NCI-H748 (cell line): ENCODE measurements at regions not wholly inside any gene's neighbourhood (a gene's known extent, or its start where the extent isn't known, plus 50 kb on each side); places are given as distances from the start of the nearest gene placed in this dataset.
A peak's percentile ranks its signal among the peaks of the same experiment; 100 is the strongest.

Source experiments
- DNase-seq: peaks from one replicate; lab custom pipeline; 2025; ENCODE audit not compliant: unreplicated experiment; lab: John Stamatoyannopoulos, UW

DNA sequence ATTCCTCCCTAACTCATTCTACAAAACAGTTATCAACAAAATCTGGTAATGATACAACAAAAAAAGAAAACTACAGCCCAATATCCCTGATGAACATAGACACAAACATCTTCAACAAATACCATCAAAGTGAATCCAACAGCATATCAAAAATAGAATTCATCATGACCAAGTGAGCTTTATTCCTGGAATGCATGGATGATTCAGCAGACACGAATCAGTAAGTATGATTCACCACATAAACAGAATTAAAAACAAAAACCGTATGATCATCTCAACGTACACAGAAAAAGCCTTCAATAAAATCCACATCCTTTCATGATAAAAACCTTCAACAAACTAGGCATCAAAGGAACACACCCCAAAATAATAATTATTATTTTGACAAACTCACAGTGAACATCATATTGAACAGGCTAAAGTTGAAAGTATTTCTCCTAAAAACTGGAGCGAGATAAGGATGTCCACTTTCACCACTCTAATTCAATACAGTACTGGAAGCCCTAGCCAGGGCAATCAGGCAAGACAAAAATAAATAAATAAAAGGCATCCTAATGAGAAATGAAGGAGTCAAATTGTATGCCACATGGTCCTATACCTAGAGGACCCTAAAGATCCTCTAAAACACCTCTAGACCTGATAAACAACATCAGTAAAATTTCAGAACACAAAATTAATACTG is 305.1 kb upstream of the RGMB start:
- DNase-seq, result no peak

DNA sequence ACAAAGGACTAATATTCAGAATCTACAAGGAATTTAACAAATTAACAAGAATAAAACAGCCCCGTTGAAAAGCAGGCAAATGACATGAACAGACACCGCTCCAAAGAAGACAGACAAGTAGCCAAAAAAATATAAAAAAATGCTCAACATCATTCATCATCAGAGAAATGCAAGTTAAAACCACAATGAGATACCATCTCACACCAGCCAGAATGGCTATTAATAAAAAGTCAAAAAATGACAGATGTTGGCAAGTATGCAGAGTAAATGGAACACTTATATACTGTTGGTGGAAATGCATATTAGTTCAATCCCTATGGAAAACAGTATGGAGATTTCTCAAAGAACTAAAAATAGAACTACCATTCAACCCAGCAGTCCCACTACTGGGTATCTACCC is 302.7 kb upstream of the RGMB start:
- DNase-seq, result no peak

DNA sequence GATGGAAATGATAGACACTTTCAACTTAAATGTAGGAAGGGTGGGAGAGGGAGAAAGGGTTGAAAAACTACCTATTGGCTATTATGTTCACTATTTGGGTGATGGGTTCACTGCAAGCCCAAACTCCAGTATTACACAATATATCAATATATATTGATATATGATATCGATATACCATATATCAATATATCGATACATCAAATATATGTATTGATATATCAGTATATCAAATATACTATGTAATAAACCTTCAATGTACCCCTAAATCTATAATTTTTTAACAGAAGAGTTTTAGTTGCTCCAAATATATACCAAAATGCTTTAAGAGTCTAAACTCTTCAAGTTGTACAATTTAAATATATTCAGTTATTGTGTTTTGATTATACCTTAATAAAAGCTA is 302.0 kb upstream of the RGMB start:
- no peak for DNase-seq

DNA sequence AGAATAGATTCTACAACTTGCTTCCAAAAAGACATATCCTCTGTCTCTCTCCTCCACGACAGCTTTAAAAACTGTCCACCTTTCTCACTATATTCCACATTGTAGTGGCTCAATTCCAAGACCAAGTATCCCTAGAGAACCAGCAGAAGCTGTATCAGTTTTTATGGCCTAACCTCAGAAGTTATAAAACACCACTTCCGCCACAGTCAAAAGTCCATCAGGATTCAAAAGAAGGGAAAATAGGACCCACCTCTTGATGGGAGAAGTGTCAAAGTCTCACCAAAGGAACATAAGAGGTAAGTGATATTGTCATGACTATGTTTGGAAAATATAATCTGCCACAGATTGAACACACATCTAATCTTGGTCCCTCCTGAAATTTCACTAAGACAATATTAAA is 299.2 kb upstream of the RGMB start:
- DNase-seq, result no peak

DNA sequence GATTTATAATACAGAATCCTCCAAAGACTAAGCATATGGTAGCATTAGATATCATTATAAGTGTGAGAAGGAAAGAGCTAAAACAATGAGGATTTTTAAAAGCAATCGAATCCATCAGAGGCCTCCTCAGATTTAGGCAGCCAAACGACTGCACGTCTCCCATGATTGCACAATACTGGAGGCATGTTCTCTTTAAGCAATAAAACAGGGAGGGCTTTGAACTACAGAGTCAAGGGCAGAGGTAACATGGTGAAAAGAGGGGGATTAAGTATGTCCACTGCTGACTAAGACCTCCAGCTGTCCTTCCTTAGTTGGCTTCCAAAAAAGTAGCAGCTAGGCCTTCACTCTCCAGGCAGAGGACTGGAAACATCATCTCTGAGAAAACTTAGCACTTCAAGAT is 298.7 kb upstream of the RGMB start:
- no peak for DNase-seq

DNA sequence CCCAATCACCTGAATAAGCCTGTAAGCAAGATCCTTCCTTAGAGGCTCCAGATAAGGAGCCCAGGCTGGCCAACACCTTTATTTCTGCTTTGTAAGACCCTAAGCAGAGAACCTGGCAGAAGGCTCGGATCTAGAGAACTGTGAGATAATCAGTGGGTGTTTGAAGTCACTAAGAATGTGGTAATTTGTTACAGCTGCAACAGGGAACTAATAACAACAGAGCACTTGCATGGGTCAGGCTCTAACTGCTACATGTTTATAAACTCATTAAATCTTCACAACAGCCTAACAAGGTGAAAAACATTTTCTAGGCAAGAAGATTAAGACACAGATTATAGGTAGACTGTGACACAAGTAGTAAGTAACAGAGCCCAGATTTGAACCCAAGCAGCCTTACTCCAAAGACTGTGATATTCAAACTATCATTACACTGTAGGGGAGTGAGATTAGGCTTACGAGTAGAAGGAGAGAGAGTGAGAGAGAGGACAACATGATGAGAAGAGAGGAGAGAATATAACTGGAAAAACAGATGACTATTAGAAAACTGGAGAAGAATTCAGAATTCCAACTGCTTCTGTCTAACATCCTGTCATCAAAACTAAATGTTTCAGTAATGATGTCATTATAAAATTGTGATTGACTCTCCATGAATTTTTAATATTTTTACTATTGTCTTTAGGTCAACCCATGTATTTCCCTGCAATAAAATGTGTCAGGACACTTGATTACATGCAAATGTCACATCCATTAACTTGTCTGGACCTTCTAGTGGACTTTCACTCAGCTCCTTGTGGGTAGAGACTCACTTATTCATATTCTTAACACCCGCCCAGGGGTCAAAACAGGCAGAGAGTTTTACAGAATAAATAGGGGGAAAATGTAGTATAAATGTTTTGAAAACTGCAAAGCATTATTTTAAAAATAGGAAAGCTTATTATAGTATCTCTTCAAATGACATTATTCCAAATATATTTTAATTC is 290.9 kb upstream of the RGMB start:
- no peak for DNase-seq

DNA sequence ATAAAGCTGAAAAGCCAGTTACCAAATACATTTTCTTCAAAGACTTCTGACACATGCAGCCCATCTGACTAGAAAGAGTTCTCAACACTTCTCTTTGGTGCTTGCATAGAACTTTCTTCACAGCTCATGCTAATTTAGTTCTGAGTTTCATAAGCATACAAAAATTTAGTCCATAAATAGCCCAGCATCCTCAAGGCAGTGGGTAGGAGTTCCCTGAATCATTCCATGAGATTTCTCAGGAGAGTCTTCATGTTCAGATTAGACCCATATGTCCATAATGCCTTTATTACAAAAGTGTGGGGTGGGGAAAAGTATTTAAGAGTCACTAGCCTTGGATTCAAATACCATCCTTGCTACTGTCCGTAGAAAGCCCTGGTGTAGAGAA is 290.2 kb upstream of the RGMB start:
- DNase-seq, result no peak

DNA sequence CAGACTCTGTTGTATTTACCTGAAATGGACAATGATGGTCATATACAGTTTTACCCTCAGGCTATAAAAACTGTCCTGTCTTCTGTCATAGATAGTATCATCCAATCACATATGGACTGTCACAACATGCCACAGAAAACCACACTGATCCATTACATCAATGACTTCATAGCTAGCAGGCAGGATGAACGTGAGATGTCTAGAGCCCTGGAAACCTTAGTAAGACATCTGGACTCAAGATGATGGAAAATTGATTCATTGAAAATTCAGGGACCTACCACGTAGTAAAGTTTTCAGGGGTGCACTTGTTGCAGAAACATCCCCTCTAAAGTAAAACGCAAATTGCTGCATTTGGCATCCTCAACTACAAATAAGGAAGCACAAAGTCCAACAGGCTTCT is 284.4 kb upstream of the RGMB start:
- no peak for DNase-seq

DNA sequence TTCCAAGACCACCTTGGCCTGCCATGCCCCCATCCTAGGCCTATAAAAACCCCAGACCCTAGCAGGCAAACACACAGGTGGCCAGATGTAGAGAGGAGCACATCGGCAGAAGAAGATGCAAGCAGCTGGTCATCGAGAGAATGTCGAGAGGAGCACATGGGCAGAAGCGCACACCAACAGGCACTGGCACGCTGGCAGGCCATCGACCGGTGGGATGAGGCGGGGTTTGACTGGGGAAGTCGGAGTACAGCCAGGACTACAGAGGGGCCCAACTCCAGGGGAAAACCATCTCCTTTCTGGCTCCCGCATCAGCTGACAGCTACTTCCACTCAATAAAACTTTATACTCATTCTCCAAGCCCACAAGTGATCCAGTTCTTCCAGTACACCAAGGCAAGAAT is 283.1 kb upstream of the RGMB start:
- DNase-seq, result no peak

DNA sequence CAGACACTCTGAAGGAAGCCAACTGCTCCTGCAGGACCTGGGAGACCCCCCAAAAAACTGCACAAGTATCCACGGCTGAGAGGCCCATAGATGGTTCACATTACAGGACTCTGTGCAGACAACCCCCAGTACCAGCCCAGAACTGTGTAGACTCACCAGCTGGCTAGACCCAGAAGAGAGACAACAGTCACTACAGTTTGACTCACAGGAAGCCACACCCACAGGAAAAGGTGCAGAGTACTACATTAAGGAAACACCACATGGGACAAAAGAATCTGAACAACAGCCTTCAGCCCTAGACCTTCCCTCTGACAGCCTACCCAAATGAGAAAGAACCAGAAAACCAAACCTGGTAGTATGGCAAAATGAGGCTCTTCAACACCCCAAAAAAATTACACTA is 281.2 kb upstream of the RGMB start:
- no peak for DNase-seq

DNA sequence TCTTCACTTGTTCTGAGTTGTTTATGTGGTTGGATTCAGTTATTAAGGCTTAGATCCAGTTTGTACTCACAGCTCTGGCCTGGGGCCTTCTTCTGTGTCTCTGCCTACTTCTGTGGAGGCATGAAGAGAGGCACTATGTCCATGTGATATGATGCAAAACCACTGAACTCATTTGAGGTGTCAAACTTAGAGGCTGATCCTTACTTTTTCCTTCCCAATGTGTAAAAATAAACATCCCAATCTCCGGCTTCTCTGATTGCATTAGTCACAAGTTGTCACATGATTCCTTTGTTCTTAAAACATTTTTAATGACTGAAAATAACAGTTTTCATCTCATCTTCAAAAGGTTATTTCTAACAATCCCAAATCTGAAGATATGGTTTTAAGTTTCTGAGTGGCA is 276.0 kb upstream of the RGMB start:
- no peak for DNase-seq

DNA sequence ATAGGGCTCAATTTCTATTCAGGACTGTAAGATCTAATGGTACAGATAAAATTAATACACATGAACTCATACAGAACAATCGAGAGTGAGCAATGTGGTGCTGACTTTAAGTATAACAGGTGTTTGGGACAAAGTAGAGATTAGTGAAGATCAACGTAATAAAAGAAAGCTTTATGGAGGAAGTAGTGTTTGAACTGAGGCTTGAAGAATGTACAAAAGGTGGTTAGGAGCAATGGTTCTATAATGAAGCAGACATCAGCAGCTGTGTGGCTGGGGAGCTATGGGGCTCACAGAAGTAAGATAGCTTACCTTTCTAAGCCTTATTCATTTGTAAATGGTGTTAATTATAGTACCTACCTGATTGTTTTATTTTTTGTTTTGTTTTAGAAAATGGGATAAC is 275.4 kb upstream of the RGMB start:
- DNase-seq, result no peak

DNA sequence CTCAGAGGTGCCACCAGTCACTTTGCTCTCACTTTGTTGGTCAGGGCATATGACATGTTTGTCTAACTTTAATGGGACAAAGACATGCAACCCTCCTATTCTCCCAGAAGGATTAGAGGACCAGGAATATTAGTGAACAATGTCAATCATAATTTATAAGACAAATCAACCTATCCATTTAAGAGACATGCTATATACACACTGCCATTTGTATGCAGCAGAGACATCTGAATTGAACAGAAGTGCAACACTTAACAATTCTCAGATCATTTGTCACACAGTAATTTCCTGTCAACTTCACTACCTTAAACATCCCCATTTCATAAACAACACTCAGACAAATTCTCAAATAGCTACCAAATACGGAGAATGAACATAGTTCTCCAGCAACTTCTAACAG is 273.6 kb upstream of the RGMB start:
- no peak for DNase-seq

DNA sequence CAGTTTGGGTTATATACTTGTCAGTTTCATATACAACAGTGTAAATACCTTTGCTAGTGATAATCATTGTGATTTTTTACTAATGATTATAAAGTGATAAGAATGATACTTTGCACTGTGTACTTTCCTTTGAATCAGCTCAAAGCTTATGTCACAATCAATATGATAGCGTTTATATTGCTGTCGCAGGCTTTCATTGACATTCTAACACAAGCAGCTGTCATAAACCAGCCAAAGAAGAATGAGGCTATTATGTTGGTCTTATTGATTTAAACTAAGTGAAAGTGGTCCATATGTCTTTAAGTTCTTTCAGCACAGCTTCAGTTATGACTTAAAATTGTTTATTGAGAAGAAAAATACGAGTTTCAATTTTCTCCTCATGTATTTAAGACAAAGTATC is 272.7 kb upstream of the RGMB start:
- DNase-seq, result no peak

DNA sequence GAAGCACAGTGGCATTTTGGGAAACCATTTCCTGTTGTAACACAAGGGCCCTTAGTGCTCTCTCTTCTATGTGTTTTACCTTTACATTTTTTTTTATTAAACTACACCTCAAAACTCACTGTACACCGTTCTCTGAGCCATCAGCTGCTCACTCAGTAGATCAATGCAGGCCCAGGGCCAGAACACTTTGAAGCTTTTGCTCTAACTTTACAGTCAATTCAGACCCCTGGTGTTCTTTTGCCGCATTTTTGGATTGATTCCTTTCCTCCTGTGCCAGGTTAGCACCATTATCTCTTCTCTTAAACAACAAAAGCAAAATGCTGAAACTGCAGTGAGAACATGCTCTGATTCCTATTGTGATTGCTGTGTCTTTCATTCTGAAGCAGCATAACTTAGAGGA is 269.8 kb upstream of the RGMB start:
- DNase-seq, result no peak

DNA sequence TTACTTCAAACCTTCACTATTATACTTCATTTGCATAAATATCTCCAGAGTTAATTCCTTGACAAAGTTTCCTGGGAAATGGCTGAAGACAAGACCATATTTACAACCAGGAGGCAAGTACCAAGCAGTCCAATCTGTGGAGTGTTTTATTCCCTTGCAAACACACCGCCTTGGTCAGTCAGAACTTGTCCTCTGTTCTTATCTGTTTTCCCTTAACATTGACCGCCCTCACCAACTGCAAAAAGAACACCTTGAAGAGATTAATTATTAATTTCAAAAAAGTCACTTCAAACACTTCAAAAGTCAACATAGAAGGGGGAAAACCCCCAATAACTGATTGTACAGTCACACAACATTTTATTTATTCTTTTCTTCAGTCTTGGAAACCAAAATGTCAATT is 269.0 kb upstream of the RGMB start:
- no peak for DNase-seq

DNA sequence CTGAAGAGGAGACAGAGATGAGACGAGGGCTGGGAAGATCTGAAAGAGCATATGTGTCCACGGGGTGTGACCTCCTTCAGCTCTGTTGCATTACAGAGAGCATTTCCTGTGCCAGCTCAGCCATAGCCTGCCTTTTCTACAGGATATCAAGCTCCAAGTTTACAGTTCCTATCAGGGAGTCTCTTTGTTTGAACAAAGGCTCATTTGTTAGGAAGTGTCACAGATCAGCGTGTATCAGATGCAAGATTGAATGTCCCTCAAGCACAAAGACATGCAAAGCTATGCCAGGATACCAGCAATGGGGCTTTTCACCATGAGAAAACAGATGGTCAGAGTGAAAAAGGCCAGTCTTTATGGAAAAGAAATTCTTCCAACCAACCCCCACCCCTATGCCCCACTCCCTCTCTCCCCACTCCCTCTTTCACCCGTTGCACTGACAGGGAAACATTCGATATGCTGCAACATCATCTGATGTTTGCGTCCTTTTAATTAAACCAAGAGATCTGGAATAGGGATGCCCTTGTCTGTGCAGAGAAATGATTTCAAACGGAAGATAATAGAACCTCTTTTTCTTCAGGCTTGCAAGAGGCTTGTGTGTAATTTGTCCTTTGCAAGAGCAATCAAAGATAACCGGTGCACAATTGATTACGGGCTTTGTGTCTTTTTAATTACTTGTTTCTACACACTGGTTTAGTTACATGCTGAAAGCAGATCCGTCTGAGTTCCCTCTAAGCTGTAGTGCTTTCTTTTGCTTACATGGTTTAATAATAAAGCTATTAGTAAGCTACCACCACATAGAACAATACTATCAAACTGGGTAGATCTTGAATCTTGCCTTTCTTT is 263.1 kb upstream of the RGMB start:
- DNase-seq, result peak; percentile 71

DNA sequence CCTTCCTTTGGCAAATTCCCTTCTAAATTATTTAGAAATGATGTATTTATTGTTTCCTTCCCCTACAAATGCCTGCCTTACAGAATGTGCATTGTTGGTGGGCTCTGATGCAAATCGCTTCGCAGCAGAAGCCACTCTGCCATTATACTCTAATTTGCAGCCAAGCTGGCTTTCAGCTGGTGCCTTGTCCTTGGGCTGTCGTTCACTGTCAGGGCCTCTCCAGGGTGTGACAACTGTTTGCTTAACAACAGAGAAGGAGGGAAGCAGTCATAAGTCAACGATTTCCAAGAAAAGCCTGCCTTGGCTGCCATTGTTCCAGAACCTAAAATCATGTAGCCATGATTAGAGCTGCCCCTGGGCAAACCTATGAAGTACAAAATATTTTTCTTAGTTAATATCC is 260.1 kb upstream of the RGMB start:
- peak; percentile 53 for DNase-seq

DNA sequence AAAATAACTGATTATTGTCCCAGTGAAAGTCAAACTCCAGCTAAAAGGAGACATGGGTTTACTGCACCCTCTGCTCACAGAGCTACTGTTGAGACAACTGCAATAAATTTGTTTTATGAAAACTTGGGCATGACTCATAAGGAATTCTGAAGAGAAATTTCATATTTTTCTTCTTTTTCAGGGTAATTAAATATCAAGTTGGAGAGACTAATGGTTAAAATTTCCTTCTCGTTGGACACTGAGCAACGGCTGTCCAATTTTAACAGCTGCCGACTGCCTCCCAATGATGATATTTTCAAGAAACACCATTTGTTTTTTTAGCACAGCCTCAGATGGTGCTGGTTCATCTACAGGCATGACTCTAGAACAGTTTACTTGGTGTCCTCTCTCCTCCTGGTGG is 259.2 kb upstream of the RGMB start:
- DNase-seq, result no peak

DNA sequence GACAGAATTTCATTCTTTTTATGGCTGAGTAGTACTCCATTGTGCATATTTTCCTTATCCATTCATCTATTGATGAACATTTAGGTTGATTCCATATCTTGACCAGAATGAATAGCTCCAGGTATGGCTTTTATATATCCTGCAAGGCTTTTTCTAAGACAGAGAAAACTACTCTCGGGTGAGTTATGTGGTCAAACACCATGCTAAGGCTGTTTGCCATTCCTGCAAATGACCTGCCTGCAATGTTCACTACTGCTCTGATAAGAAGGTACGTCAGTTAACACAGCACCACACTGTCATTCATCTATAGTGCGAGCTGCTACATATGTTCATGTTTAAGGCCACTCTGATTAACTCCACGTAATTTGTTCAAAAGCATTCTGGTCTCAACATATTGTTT is 256.8 kb upstream of the RGMB start:
- DNase-seq, result no peak

DNA sequence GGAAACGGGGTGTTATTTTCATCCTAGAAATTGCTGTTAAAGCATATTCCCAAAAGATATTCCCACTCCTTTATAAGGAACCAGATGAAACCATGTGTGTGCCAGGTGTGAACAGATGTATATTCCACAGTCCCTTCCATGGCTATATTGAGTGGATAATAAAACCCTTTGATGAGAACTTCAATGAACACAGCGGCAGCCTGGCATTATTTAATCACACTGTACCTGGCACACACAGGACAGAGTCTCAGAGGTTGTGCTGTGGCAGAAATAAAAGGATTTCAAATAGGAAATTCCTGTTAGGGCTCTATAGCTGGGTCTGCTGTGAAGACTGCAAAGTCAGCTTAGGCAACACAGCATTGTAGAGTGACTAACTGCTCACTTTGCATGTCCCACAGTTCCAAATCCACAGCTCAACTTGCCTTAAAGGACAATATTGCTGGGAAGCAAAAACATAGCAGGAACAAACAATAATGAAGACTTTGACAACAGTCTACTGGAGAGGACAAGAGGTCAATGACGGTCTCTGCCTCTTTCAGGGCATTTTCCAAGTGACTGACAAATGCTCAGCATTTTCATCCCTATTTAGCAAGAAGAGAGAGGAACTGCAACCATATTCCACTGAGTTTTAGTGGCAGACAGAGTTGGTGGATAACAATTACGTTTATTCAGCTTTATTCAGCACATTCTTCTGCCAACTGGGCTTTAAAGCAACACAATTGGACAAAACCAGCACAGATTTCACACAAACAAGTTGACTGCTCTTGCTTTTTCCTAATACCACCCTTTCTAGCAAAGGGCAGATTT is 255.7 kb upstream of the RGMB start:
- DNase-seq, result no peak
